GM12874 (cell line): ENCODE measurements at regions not wholly inside any gene's neighbourhood (a gene's known extent, or its start where the extent isn't known, plus 50 kb on each side); places are given as distances from the start of the nearest gene placed in this dataset.

Source experiments
- CTCF ChIP-seq: IDR thresholded peaks from 2 replicates; pipeline ENCODE4 v1.5.1; 2011; ENCODE audit warnings: low read depth, mild to moderate bottlenecking, control low read depth, low read length, moderate library complexity; ENCODE audit not compliant: insufficient read depth

- TF ChIP-seq CTCF, result no peak
Measured at GRCh38 chr14:39582028-39582654, 149.9 kb upstream of the FBXO33 start.

- no peak for TF ChIP-seq CTCF
Measured at GRCh38 chr14:39581474-39581873, 149.2 kb upstream of the FBXO33 start.

DNA sequence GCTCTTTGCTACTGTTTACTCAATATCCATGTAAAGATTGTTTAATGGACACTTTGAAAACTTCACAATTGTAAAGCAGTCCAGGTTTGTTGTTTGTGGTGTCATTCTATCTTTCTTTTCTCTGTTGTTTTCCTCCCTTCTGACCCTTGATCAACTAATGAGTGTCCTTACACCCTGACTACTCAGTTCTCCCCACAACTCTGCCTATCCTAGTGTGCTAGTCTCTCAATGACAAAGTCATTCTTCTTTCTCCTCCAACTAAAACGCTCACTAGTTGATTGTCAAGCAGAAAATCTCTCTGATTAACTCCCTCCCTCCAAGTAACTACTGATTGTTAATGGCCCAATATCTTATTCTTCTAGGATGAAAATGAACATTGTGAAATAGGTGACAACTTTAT is 148.5 kb upstream of the FBXO33 start:
- no peak for TF ChIP-seq CTCF

- TF ChIP-seq CTCF, result no peak
Measured at GRCh38 chr14:39576736-39577135, 144.5 kb upstream of the FBXO33 start.

- no peak for TF ChIP-seq CTCF
Measured at GRCh38 chr14:39576258-39576657, 144.0 kb upstream of the FBXO33 start.

GRCh38 chr14:39568809-39569538 is 136.7 kb upstream of the FBXO33 start:
- no peak for TF ChIP-seq CTCF

DNA sequence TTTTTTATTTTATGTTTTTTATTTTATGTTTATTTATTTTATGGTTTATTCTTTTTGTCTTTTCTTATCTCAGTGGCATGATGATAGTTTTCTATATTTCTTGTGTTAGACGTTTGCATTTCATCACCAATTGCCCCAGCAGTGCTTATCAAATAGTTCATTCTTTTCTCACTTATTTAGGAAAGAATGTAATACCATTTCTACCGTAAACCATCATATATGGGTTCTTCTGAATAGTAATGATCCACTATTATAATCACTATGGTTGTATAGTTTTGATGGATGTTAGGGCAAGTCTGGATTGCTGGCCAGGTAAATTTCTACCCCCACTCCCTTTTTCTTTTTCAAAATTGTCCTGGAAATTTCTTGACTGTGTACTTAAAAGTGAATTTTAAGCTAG is 134.6 kb upstream of the FBXO33 start:
- no peak for TF ChIP-seq CTCF
